Pons (tissue), 1 donor: ENCODE measurements at regions not wholly inside any gene's neighbourhood (a gene's known extent, or its start where the extent isn't known, plus 50 kb on each side); places are given as distances from the start of the nearest gene placed in this dataset.
"Not testable (repeated sequence)": the region's sequence is repeated elsewhere in the genome, so short reads cannot be mapped to it uniquely, and the experiment has no call there.

ENCODE experiments used
- DNase-seq: peaks from one replicate; pipeline ENCODE4 v3.0.0-alpha.2; 2016; ENCODE audit warnings: low spot score

DNA sequence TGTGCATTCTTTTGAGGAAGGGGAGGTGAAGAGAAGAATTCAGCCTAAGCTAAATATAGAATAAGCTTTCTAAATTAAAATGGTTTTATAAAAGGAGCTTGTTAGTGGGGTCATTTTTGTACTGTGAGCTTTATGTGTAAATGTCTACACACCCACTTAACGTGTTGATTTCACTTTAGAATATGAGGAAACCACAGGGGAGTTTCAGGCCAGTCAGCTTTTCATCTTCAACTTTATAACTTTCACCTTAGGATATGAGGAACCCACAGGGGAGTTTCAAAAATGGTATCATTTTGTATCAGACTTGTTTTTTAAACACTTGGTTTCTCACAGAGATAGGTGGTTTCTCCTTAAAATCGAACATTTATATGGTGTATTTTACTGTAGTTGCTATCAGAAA is 120.7 kb upstream of the NIPA1 start:
- not testable (repeated sequence) for DNase-seq

DNA sequence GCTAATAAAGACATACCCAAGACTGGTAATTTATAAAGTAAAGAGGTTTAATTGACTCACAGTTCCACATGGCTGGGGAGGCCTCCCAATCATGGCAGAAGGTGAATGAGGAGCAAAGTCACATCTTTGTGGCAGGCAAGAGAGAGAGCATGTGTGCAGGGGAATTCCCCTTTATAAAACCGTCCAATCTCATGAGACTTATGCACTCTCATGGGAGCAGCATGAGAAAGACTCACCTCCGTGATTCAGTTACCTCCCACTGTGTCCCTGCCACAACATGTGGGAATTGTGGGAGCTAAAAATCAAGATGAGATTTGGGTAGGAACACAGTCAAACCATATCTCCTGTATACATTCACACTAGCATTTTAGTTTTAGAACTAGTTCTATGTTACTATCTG is 101.7 kb upstream of the NIPA1 start:
- not testable (repeated sequence) for DNase-seq

DNA sequence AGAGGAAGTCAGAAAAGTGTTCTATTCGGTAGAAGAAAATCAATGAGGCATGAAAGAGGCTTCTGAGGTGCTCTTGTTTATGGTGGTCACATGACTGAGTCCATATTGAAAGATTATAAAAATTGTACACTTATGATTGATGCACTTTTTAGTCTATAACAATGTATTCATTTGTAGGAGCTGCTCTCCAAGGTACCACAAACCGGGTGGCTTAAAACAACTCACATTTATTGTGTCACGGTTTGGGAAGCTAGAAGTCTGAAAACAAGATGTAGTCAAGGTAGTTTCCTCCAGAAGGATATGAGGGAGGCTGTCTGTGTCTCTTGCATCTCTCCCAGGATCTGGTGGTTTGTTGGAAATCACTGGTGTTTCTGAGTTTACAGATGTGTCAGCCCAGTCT is 86.6 kb upstream of the NIPA1 start:
- not testable (repeated sequence) for DNase-seq

GRCh38 chr15:22710831-22711341 is 75.6 kb upstream of the NIPA1 start:
- not testable (repeated sequence) for DNase-seq

DNA sequence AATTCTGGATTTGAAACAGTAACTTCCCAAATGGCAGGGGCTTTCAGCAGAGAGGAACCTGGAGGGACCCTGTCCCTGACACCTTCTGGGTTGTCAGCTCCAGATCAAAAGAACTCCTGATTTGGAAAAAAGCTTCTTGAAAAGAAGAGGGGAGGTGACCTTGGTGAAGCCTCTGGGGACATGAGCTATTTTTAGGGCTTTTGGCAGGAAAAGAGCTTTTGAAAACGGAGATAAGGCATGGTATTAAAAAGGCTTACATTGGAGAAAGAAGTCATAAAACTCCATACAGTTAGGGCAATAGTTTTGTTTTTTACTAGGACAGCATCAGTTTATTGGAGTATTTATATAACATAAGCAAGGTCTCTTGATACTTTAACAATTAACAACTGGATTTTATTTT is 72.5 kb upstream of the NIPA1 start:
- not testable (repeated sequence) for DNase-seq

- DNase-seq: not testable (repeated sequence)
These were observed 71.9 kb upstream of the NIPA1 start for GRCh38 chr15:22714358-22715132.

DNA sequence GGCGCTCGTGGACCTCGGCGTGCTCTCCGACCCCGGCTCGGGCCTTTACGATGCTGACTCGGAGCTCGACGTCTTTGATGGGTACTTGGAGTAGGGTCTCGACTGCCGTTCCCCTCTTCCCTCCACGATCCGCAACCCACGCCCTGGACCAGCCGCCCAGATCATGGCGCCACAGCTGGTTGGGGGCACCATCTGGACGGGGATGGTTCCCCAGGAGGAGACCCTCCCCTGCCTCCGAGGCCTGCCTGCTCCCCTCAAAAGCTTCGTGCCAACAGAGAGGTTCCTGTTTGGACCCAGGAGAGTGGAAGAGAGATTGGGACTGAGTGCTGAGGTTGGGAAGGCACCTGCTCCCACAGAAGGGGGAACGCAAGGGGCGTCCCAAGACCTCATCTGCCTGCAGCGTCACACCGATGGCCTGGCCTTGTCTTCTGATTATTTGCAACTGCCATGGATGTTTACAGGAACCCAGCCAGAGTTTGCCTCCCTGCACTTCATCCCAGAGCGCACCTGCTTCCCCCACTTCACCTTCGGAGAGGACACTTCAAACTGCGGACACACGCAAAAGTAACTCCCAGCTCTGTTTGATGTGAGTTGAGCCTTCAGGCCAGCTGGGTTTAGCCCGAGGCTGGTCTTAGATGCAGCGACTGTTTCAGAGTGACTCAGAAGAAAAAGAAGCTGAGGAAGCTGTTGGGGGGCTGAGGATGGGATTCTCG is 71.2 kb upstream of the NIPA1 start:
- DNase-seq: not testable (repeated sequence)

- not testable (repeated sequence) for DNase-seq
These were observed 66.5 kb upstream of the NIPA1 start for GRCh38 chr15:22719980-22720379.

- DNase-seq: not testable (repeated sequence)
These were observed 60.3 kb upstream of the NIPA1 start for GRCh38 chr15:22726104-22726503.

GRCh38 chr15:22735067-22735466 is 51.4 kb upstream of the NIPA1 start:
- not testable (repeated sequence) for DNase-seq

GRCh38 chr15:22735781-22736180 is 50.7 kb upstream of the NIPA1 start:
- DNase-seq: no peak

- DNase-seq: not testable (repeated sequence)
These were observed 50.2 kb upstream of the NIPA1 start for GRCh38 chr15:22736200-22736599.
